ENCODE measurements at regions not wholly inside any gene's neighbourhood (a gene's known extent, or its start where the extent isn't known, plus 50 kb on each side); places are given as distances from the start of the nearest gene placed in this dataset.

- no peak overlapping the region for H3K4me3 ChIP-seq (ENCODE audit: low read depth, low read length)
- H3K36me3 ChIP-seq (ENCODE audit: control insufficient read depth, insufficient read depth, low read length): no peaks in the 10 kb centered on the region
- peaks cover 3% of the 10 kb centered on the region for H3K4me1 ChIP-seq (ENCODE audit: control insufficient read depth, insufficient read depth, low read length)
- H3K9me3 ChIP-seq (ENCODE audit: control insufficient read depth, insufficient read depth, low read length): no peaks in the 10 kb centered on the region
- H3K27me3 ChIP-seq (ENCODE audit: control insufficient read depth, insufficient read depth, low read length): no peaks in the 10 kb centered on the region
- 100% methylated on average over 1 of the region's 1 CpG for WGBS (ENCODE audit: insufficient coverage)
- H3K27ac ChIP-seq (ENCODE audit: low read depth, low read length): no peak overlapping the region
- no peak for DNase-seq (ENCODE audit: low read depth in 4 of 6, low spot score in 6 of 6)
Measured at GRCh38 chr1:219506936-219507335, 106.0 kb downstream of the ZC3H11B start.

GRCh38 chr1:219506473-219506899 lies 106.4 kb downstream of the ZC3H11B start:
- H3K27ac ChIP-seq (ENCODE audit: low read depth, low read length): no peak overlapping the region
- DNase-seq (ENCODE audit: low read depth in 4 of 6, low spot score in 6 of 6): no peak
- H3K4me1 ChIP-seq (ENCODE audit: control insufficient read depth, insufficient read depth, low read length): peaks cover 3% of the 10 kb centered on the region
- no peaks in the 10 kb centered on the region for H3K27me3 ChIP-seq (ENCODE audit: control insufficient read depth, insufficient read depth, low read length)
- no peaks in the 10 kb centered on the region for H3K9me3 ChIP-seq (ENCODE audit: control insufficient read depth, insufficient read depth, low read length)
- H3K36me3 ChIP-seq (ENCODE audit: control insufficient read depth, insufficient read depth, low read length): no peaks in the 10 kb centered on the region
- WGBS (ENCODE audit: insufficient coverage): 45% methylated on average over 2 of the region's 4 CpGs
- H3K4me3 ChIP-seq (ENCODE audit: low read depth, low read length): no peak overlapping the region

GRCh38 chr1:219505886-219506285 lies 107.0 kb downstream of the ZC3H11B start:
- H3K9me3 ChIP-seq (ENCODE audit: control insufficient read depth, insufficient read depth, low read length): no peaks in the 10 kb centered on the region
- 100% methylated on average over 1 of the region's 3 CpGs for WGBS (ENCODE audit: insufficient coverage)

GRCh38 chr1:219503604-219504003 lies 109.3 kb downstream of the ZC3H11B start:
- Histone ChIP-seq H3K4me1 (ENCODE audit: control insufficient read depth, insufficient read depth, low read length) (peaks cover 3% of the 10 kb centered on the region), H3K36me3 (ENCODE audit: control insufficient read depth, insufficient read depth, low read length) (no peaks in the 10 kb centered on the region), H3K9me3 (ENCODE audit: control insufficient read depth, insufficient read depth, low read length) (no peaks in the 10 kb centered on the region), H3K4me3 (ENCODE audit: low read depth, low read length) (no peak overlapping the region), H3K27ac (ENCODE audit: low read depth, low read length) (no peak overlapping the region), H3K27me3 (ENCODE audit: control insufficient read depth, insufficient read depth, low read length) (no peaks in the 10 kb centered on the region)
- DNase-seq (ENCODE audit: low read depth in 4 of 6, low spot score in 6 of 6): no peak
- WGBS (ENCODE audit: insufficient coverage): 76% methylated on average over 2 of the region's 4 CpGs

More at GRCh38 chr1:219505886-219506285, 107.0 kb downstream of the ZC3H11B start:
- no peak overlapping the region for H3K4me3 ChIP-seq (ENCODE audit: low read depth, low read length)
- H3K4me1 ChIP-seq (ENCODE audit: control insufficient read depth, insufficient read depth, low read length): peaks cover 3% of the 10 kb centered on the region
- H3K27me3 ChIP-seq (ENCODE audit: control insufficient read depth, insufficient read depth, low read length): no peaks in the 10 kb centered on the region
- no peak for DNase-seq (ENCODE audit: low read depth in 4 of 6, low spot score in 6 of 6)
- no peak overlapping the region for H3K27ac ChIP-seq (ENCODE audit: low read depth, low read length)
- H3K36me3 ChIP-seq (ENCODE audit: control insufficient read depth, insufficient read depth, low read length): no peaks in the 10 kb centered on the region

DNA sequence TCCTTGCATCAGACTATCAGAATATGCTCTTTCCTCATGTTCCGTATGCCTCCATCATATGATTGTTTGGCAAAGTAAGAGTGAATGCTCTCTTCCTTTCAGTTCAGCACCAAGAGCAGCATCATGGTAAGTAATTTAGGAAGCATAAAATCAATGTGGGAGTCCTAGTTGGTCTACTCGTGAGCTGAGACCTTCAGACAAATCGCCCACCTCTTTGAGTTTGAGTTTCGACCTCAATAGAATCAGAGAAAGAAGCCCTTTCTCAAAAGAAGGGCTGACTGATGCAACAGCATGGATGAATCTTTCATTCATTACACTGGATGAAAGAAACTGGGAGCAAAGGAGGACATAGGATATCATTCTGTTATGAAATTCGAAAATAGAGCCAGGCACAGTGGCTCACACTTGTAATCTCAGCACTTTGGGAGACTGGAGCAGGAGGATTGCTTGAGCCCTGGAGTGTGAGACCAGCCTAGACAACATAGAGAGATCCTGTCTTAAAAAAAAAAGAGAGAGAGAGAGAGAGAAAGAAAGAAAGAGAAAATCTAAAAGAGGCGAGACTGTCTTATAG lies 112.5 kb downstream of the ZC3H11B start:
- H3K36me3 ChIP-seq (ENCODE audit: control insufficient read depth, insufficient read depth, low read length): no peaks in the 10 kb centered on the region
- H3K27ac ChIP-seq (ENCODE audit: low read depth, low read length): no peak overlapping the region
- no peak for DNase-seq (ENCODE audit: low read depth in 4 of 6, low spot score in 6 of 6)
- no peak overlapping the region for H3K4me3 ChIP-seq (ENCODE audit: low read depth, low read length)
- 89% methylated on average over 5 of the region's 6 CpGs for WGBS (ENCODE audit: insufficient coverage)
- no peaks in the 10 kb centered on the region for H3K4me1 ChIP-seq (ENCODE audit: control insufficient read depth, insufficient read depth, low read length)
- no peaks in the 10 kb centered on the region for H3K27me3 ChIP-seq (ENCODE audit: control insufficient read depth, insufficient read depth, low read length)
- no peaks in the 10 kb centered on the region for H3K9me3 ChIP-seq (ENCODE audit: control insufficient read depth, insufficient read depth, low read length)

DNA sequence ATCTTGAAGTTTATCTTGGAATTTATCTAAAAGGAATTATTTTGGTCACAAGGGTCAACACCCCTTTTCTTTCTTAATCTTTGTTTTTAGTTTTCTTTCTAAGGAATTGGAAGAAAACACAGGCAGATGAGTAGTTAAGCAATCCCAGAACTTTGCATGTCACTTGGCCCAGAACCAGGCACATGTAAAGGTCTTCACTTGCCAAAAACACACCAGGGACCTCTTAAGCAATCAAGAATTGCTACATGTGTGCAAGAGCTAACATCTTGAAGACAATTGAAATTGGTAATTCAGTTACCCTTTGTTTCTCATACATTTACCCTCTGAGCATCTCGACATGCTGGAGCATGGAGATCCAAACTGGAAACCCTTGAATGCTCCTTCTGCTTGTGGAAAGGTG lies 114.2 kb downstream of the ZC3H11B start:
- no peaks in the 10 kb centered on the region for H3K36me3 ChIP-seq (ENCODE audit: control insufficient read depth, insufficient read depth, low read length)
- peak in 1 of 6 donors; percentile 53 for DNase-seq (ENCODE audit: low read depth in 4 of 6, low spot score in 6 of 6)
- 63% methylated on average over 1 of the region's 1 CpG for WGBS (ENCODE audit: insufficient coverage)
- H3K27me3 ChIP-seq (ENCODE audit: control insufficient read depth, insufficient read depth, low read length): no peaks in the 10 kb centered on the region
- no peaks in the 10 kb centered on the region for H3K4me1 ChIP-seq (ENCODE audit: control insufficient read depth, insufficient read depth, low read length)
- no peak overlapping the region for H3K4me3 ChIP-seq (ENCODE audit: low read depth, low read length)
- no peak overlapping the region for H3K27ac ChIP-seq (ENCODE audit: low read depth, low read length)
- no peaks in the 10 kb centered on the region for H3K9me3 ChIP-seq (ENCODE audit: control insufficient read depth, insufficient read depth, low read length)

- Histone ChIP-seq H3K9me3 (ENCODE audit: control insufficient read depth, insufficient read depth, low read length) (no peaks in the 10 kb centered on the region), H3K4me3 (ENCODE audit: low read depth, low read length) (no peak overlapping the region)
Measured at GRCh38 chr1:219495737-219496408, 117.0 kb downstream of the ZC3H11B start.

GRCh38 chr1:219492717-219493116 lies 120.2 kb downstream of the ZC3H11B start:
- no peak overlapping the region for H3K27ac ChIP-seq (ENCODE audit: low read depth, low read length)
- no peaks in the 10 kb centered on the region for H3K27me3 ChIP-seq (ENCODE audit: control insufficient read depth, insufficient read depth, low read length)
- H3K4me1 ChIP-seq (ENCODE audit: control insufficient read depth, insufficient read depth, low read length): no peaks in the 10 kb centered on the region
- no peaks in the 10 kb centered on the region for H3K9me3 ChIP-seq (ENCODE audit: control insufficient read depth, insufficient read depth, low read length)
- H3K36me3 ChIP-seq (ENCODE audit: control insufficient read depth, insufficient read depth, low read length): no peaks in the 10 kb centered on the region
- WGBS (ENCODE audit: insufficient coverage): 86% methylated on average over 1 of the region's 3 CpGs
- DNase-seq (ENCODE audit: low read depth in 4 of 6, low spot score in 6 of 6): peak in 1 of 6 donors; percentile 79
- H3K4me3 ChIP-seq (ENCODE audit: low read depth, low read length): no peak overlapping the region

More at GRCh38 chr1:219495737-219496408, 117.0 kb downstream of the ZC3H11B start:
- no peak overlapping the region for H3K27ac ChIP-seq (ENCODE audit: low read depth, low read length)
- H3K27me3 ChIP-seq (ENCODE audit: control insufficient read depth, insufficient read depth, low read length): no peaks in the 10 kb centered on the region
- H3K4me1 ChIP-seq (ENCODE audit: control insufficient read depth, insufficient read depth, low read length): no peaks in the 10 kb centered on the region
- no peaks in the 10 kb centered on the region for H3K36me3 ChIP-seq (ENCODE audit: control insufficient read depth, insufficient read depth, low read length)
- peak in 4 of 6 donors; percentile 10 to 93 (median 57) for DNase-seq (ENCODE audit: low read depth in 4 of 6, low spot score in 6 of 6)
- WGBS (ENCODE audit: insufficient coverage): no CpG with 5 or more reads among the region's 6 CpGs

DNA sequence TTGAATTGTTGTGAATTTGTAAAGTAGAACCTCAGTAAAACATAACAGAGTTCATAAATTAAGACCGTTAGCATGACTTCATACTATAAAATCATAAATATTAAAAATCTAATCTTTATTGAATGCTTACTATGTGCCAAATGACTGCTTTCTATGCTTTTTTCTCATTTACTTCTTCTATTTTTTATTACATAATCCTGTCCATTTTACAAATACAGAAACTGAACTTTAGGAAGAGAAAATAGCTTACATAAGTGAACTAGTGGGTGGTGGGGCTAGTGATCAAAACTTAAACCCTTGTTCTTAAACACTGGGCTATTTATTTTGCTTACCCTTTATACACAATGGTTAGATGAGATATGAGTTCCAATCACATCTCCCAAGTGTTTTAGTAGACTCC lies 122.3 kb downstream of the ZC3H11B start:
- no peaks in the 10 kb centered on the region for H3K4me1 ChIP-seq (ENCODE audit: control insufficient read depth, insufficient read depth, low read length)
- H3K36me3 ChIP-seq (ENCODE audit: control insufficient read depth, insufficient read depth, low read length): no peaks in the 10 kb centered on the region
- no peak overlapping the region for H3K4me3 ChIP-seq (ENCODE audit: low read depth, low read length)
- H3K9me3 ChIP-seq (ENCODE audit: control insufficient read depth, insufficient read depth, low read length): no peaks in the 10 kb centered on the region
- WGBS (ENCODE audit: insufficient coverage): no CpG with 5 or more reads among the region's 1 CpG
- no peaks in the 10 kb centered on the region for H3K27me3 ChIP-seq (ENCODE audit: control insufficient read depth, insufficient read depth, low read length)
- H3K27ac ChIP-seq (ENCODE audit: low read depth, low read length): no peak overlapping the region
- DNase-seq (ENCODE audit: low read depth in 4 of 6, low spot score in 6 of 6): no peak

GRCh38 chr1:219489636-219490035 lies 123.3 kb downstream of the ZC3H11B start:
- peak in 1 of 6 donors; percentile 22 for DNase-seq (ENCODE audit: low read depth in 4 of 6, low spot score in 6 of 6)
- WGBS (ENCODE audit: insufficient coverage): 71% methylated on average over 1 of the region's 2 CpGs
- Histone ChIP-seq H3K4me1 (ENCODE audit: control insufficient read depth, insufficient read depth, low read length) (no peaks in the 10 kb centered on the region), H3K9me3 (ENCODE audit: control insufficient read depth, insufficient read depth, low read length) (no peaks in the 10 kb centered on the region), H3K27me3 (ENCODE audit: control insufficient read depth, insufficient read depth, low read length) (no peaks in the 10 kb centered on the region), H3K4me3 (ENCODE audit: low read depth, low read length) (no peak overlapping the region), H3K27ac (ENCODE audit: low read depth, low read length) (no peak overlapping the region), H3K36me3 (ENCODE audit: control insufficient read depth, insufficient read depth, low read length) (no peaks in the 10 kb centered on the region)
